SH-SY5Y (cell line): ENCODE measurements at regions not wholly inside any gene's neighbourhood (a gene's known extent, or its start where the extent isn't known, plus 50 kb on each side); places are given as distances from the start of the nearest gene placed in this dataset.

ENCODE experiments used
- GATA2 ChIP-seq: IDR thresholded peaks from 2 replicates; pipeline ENCODE4 v1.6.1; 2011; ENCODE audit warnings: mild to moderate bottlenecking, low read depth, low read length
- GATA3 ChIP-seq: IDR thresholded peaks from 2 replicates; pipeline ENCODE4 v1.6.1; 2011; ENCODE audit warnings: low read depth, mild to moderate bottlenecking, low read length, moderate library complexity

DNA sequence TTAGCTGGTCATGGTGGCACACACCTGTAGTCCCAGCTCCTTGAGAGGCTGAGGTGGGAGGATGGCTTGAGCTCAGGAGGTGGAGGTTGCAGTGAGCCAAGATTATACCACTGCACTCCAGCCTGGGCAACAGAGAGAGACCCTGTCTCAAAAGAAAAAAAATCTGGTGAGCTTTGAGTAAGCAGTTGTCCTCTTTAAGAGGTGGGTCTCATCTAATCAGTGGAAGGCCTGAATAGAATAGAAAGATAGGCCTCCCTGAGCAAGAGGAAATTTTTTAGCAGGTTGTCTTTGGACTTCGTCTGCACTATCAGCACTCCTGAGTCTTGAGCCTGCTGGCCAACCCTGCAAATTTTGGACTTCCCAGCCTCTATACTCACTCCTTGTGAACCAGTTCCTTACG is 266.0 kb upstream of the ZFHX3 start:
- no peak for TF ChIP-seq GATA2
- TF ChIP-seq GATA3: no peak
